DMS114 treated with DMSO at 0.1 percent for 48 hours (cell line): ENCODE measurements at regions not wholly inside any gene's neighbourhood (a gene's known extent, or its start where the extent isn't known, plus 50 kb on each side); places are given as distances from the start of the nearest gene placed in this dataset.
"Not testable (repeated sequence)": the region's sequence is repeated elsewhere in the genome, so short reads cannot be mapped to it uniquely, and the experiment has no call there.

ENCODE experiments used
- DNase-seq: peaks from one replicate; lab custom pipeline; 2025; ENCODE audit not compliant: unreplicated experiment; lab: John Stamatoyannopoulos, UW

DNA sequence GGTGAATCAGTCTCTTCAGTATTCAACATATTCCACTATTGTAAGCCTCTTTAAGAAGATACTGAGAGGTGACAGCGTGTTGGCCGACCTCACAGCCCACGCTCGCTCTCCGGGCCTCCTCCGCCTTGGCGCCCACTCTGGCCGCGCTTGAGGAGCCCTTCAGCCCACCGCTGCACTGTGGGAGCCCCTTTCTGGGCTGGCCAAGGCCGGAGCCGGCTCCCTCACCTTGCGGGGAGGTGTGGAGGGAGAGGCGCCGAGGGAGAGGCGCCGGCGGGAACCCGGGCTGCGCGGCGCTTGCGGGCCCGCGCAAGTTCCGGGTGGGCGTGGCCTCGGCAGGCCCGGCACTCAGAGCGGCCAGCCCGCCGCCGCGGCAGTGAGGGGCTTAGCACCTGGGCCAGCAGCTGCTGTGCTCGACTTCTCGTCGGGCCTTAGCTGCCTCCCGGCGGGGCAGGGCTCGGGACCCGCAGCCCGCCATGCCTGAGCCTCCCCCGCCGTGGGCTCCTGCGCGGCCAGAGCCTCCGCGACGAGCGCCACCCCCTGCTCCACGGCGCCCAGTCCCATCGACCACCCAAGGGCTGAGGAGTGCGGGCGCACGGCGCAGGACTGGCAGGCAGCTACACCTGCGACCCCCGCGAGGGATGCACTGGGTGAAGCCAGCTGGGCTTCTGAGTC, 306.4 kb downstream of the SEMA3D start:
- not testable (repeated sequence) for DNase-seq

GRCh38 chr7:84879570-84880325, 307.1 kb downstream of the SEMA3D start:
- DNase-seq = no peak

DNA sequence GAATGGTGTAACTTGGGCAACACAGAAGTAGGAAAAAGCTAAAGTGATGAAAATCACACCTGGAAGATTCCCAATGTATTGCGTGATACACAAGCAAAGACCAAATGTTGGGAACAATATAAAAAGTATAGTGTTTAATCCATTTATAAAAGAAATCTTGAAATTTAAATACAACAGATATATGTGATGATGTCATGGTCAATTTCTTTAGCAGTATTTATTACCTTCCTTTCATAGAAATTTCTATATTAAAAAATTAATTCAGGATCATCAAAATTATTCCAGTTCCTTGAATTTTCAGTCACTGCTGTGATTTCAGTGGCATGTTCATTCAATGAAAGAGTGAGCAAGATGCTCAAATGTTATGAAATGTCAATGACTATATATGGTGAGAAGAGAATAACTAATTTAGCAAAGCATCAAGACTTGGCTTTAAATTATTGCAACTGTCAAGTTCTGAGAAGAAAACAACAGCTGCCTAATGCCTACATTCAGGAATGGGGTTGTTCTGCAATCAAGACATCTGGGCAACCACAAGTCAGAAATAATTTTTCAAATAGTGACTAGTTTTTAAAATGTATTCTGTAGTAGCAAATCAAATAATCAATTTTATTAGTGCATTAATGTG, 308.8 kb downstream of the SEMA3D start:
- no peak for DNase-seq

GRCh38 chr7:84876061-84876821, 310.6 kb downstream of the SEMA3D start:
- no peak for DNase-seq

- no peak for DNase-seq
Observed at GRCh38 chr7:84865560-84865959, 321.3 kb downstream of the SEMA3D start.

DNA sequence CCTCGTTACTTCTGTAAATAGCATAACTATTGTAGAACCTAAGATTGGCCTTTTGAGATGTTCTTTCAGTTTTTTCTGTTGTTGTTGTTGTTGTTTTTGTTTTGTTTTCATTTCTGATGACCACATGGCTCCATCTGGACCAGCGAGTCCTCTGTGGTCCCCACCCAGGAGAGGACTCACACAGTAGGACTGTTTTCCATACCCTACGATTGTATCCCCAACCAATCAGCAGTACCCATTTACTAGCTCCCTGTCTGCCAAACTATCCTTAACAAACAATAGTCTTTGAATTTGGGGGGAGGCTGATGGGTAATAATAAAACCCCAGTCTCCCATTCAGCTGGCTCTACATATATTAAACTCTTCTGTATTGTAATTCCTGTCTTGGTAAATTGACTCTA, 329.5 kb downstream of the SEMA3D start:
- DNase-seq = no peak

DNA sequence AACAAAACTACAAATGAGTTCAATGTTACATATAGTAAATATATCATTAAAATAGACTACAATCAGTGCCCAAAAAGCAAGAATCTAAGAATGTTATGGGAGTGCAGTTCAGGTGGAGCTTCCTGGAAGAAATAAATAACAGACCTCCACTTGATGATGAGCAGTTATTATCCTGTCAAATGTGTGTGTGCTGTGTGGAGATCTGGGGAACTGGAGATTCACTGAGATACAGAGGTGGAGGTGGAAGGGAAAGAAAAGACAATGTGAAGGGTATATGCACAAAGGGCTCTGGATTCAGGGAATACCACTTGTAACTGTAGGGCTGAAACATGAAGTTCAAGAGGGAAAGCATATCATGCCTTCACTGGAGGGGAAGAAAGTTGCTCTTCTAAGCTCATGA, 331.1 kb downstream of the SEMA3D start:
- DNase-seq = no peak

DNA sequence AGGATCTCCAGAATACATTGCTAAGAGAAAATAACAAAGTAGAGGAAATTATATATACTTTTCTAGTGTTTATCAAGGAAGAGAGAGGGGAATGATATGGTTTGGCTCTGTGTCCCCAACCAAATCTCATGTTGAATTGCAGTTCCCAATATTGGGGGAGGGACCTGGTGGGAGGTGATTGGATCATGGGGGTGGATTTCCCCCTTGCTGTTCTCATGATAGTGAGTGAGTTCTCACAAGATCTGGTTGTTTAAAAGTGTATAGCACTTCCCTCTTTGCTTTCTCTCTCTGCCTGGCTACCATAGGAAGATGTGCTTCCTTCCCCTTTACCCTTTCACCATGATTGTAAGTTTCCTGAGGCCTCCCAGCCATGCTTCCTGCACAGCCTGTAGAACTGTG, 337.9 kb downstream of the SEMA3D start:
- not testable (repeated sequence) for DNase-seq

DNA sequence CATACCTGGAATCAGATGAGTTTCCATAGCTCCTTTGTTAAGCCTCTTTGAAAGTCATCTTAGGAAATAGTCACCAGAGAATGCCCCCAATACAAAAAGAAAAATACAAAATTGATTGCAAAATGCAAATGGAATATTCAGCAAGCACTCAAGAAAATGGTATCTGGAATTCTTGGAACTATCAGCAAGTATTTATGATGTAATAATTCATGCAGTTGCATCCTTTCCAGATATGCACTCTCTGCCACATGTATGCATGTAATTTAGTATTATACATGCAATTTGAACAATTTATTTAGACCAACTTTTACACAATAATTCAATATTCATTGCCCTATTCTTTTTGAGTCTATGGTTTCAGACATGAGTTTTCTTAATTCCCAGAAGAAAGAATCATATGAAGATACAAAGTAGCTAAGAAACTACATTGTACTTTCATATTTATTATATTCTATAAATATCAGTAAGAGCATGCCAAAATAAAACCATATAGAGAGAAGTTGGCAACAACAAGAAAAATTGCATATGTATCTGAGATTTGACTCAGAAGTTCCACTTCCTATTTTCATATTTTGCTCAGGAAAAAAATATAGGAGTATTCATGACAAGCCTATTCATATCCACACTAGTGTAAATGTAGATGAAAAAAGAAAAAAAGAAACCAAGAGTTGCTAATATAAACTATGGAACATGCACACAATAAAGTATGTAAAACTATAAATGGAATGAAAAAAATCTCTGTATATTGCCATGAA, 338.5 kb downstream of the SEMA3D start:
- no peak for DNase-seq

GRCh38 chr7:84847790-84848189, 339.1 kb downstream of the SEMA3D start:
- DNase-seq = no peak

- DNase-seq = no peak
Observed at GRCh38 chr7:84847038-84847437, 339.8 kb downstream of the SEMA3D start.

DNA sequence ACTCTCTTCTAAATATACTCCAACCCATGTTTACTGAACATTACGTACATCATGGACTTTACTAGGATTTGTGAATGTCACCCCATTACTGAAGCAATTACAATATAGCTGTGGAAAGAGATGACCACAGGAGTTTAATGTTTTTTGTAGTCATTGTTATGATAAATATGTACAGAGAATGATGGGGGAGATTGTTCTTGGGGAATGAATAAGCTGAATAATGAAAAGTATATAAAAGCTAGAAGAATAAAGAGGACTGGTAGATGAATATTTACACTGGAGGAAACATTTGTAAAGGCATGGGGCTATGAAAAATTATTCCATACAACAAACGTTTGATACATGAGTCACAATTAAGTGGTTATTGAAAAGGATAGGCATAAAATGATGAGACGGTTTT, 340.9 kb downstream of the SEMA3D start:
- no peak for DNase-seq

DNA sequence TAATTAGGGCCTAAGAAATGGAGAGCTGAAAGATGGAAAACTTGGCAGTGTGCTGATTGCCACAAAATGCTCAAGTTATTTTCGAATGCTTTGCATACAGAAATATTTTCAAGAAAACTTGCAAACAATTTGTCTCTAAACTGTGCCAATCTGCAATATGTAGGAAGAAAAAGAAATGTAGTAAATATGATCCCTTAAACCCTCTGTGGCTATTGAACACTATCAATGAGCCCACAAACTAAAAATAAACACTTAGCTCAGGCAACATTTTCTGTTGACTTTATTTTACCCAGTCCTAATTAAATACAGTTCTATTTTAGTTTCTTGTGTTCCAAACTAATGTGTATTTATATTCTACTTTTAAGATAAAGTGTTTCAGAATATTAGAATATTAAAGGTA, 342.1 kb downstream of the SEMA3D start:
- no peak for DNase-seq

GRCh38 chr7:84841809-84842208, 345.0 kb downstream of the SEMA3D start:
- no peak for DNase-seq

DNA sequence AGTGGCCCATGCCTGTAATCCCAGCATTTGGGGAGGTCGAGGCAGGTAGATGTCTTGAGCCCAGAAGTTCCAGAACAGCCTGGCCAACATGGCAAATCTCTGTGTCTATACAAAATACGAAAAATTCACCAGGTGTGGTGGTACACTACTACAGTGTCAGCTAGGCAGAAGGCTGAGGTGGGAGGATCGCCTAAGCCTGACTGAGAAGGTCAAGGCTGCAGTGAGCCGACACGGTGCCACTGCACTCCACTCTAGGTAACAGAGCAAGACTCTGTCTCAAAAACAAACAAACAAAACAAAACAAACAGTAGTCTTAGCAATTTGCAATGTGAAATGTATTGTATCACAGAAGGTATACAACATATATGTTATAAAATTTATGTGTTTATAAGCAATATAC, 348.0 kb downstream of the SEMA3D start:
- no peak for DNase-seq

- DNase-seq = no peak
Observed at GRCh38 chr7:84837405-84837804, 349.5 kb downstream of the SEMA3D start.

GRCh38 chr7:84829719-84830118, 357.1 kb downstream of the SEMA3D start:
- DNase-seq = no peak

GRCh38 chr7:84824057-84824651, 362.7 kb downstream of the SEMA3D start:
- DNase-seq = no peak

- no peak for DNase-seq
Observed at GRCh38 chr7:84823530-84823929, 363.3 kb downstream of the SEMA3D start.

DNA sequence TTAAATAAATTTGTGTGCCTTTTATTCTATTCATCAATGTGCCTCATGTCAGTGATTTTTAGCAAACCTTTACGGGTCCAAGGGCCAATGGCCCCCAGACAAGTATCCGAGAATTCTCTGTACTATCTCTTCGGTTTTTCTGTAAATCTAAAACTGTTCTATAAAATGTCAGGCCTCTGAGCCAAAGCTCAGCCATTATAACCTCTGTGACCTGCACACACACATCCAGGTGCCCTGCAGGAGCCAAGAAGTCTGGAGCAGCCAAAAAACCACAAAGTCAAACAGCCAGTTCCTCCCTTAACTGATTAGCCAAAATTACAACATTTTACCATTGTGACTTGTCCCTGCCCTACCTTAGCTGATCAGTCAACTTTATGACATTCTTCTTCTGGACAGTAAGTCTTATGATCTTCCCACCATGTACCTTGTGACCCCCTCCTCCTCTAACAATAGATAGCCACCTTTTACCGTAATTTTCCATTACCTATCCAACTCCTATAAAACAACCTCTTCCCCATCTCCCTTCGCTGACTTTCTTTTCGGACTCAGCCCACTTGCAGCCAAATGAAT, 363.8 kb downstream of the SEMA3D start:
- no peak for DNase-seq
